Smooth muscle cell (in vitro differentiated cells): ENCODE measurements at regions not wholly inside any gene's neighbourhood (a gene's known extent, or its start where the extent isn't known, plus 50 kb on each side); places are given as distances from the start of the nearest gene placed in this dataset.
A peak's percentile ranks its signal among the peaks of the same experiment; 100 is the strongest.

Experiments used
- DNase-seq: peaks from one replicate; lab custom pipeline; 2025; ENCODE audit not compliant: unreplicated experiment; lab: John Stamatoyannopoulos, UW
- H2AFZ ChIP-seq: fragments of 200-600 bp; sonication (generic); 2 replicates; pipeline ENCODE4 v1.6.0; 2016; ENCODE audit warnings: antibody characterized with exemption, low read depth, mild to moderate bottlenecking
- H3F3A ChIP-seq: fragments of 200-600 bp; sonication (generic); 2 replicates; pipeline ENCODE4 v1.6.0; 2017; ENCODE audit warnings: antibody characterized with exemption, low read depth
- H3K27ac ChIP-seq: fragments of 200-600 bp; sonication (generic); 2 replicates; pipeline ENCODE4 v1.5.1; 2016; ENCODE audit warnings: low read depth, mild to moderate bottlenecking
- H3K27me3 ChIP-seq: fragments of 200-600 bp; sonication (generic); 2 replicates; pipeline ENCODE4 v1.6.1; 2016; ENCODE audit warnings: low read depth, mild to moderate bottlenecking
- H3K36me3 ChIP-seq: fragments of 200-600 bp; sonication (generic); 2 replicates; pipeline ENCODE4 v1.5.1; 2016; ENCODE audit warnings: low read depth
- H3K4me1 ChIP-seq: fragments of 200-600 bp; sonication (generic); 2 replicates; pipeline ENCODE4 v1.5.1; 2016; ENCODE audit warnings: low read depth
- H3K4me2 ChIP-seq: fragments of 200-600 bp; sonication (generic); 2 replicates; pipeline ENCODE4 v1.6.0; 2016; ENCODE audit warnings: mild to moderate bottlenecking
- H3K4me3 ChIP-seq: fragments of 200-600 bp; sonication (generic); 2 replicates; pipeline ENCODE4 v1.5.1; 2016; ENCODE audit warnings: mild to moderate bottlenecking
- H3K79me2 ChIP-seq: fragments of 200-600 bp; sonication (generic); 2 replicates; pipeline ENCODE4 v1.6.0; 2016; ENCODE audit warnings: low read depth, mild to moderate bottlenecking
- H3K9ac ChIP-seq: fragments of 200-600 bp; sonication (generic); 2 replicates; pipeline ENCODE4 v1.6.0; 2016; ENCODE audit warnings: low read depth
- H3K9me3 ChIP-seq: fragments of 200-600 bp; sonication (generic); replicated peaks from 2 replicates; pipeline ENCODE4 v1.5.1; 2016; ENCODE audit warnings: low read depth
- H4K20me1 ChIP-seq: fragments of 200-600 bp; sonication (generic); 2 replicates; pipeline ENCODE4 v1.6.0; 2016; ENCODE audit warnings: low read depth
- CTCF ChIP-seq: fragments of 200-600 bp; sonication (generic); IDR thresholded peaks from 2 replicates; pipeline ENCODE4 v1.5.1; 2017; ENCODE audit warnings: borderline replicate concordance, mild to moderate bottlenecking, antibody characterized with exemption; ENCODE audit not compliant: insufficient read depth, poor library complexity, severe bottlenecking
- WGBS: methylation state at CpG from one replicate; pipeline ENCODE4 v1.1.7; 2016; ENCODE audit warnings: low lambda C conversion rate; 5-methylcytosine and 5-hydroxymethylcytosine counted together

DNA sequence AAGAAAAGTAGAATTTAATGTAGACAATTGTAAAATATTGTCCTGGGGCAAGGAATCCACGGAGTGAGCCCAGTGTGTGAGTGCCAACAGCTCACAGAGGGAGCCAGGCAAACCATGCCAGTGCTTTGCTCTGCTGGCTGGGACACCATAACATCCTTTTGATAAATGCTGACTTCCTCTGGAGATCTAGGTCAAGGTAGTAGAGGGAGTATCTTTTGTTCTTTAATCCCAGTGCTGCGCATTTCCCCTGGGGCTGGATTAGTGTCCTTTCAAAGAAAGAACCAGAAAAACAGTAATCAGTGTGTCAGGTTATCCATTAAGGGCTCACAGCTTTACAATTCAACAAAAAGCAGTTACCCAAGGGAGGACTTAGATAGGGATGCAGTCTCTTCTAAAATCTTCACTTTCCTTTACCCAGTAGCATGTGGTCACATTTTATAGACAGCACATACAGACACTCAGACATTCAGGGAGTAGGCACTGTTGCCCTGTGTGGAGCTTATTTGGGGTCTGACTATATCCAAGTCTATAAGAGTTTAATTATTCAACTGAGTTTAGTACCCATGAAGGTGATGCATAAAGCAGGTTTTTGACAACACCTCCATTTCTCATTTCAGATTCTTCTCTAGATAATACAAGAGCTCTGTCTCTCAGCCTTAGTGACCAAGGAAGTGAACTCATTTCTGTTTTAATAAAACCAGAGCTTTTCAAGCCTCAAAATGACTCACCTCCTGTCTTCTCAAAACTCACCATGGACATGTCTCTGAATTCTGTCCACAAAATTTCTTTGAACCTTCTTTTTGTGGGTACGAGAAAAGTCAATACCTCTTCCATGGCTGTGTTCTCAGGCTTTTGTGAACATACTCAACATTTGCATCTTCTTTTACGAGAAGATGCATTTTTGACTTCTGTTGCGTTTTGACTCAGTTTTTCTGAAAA lies 215.3 kb downstream of the BRINP2 start:
- no peak overlapping the region for H3K4me3 ChIP-seq
- WGBS: 49% methylated on average over 5 of the region's 5 CpGs
- peak overlapping the region; percentile 6 for H3K27ac ChIP-seq
- no peak overlapping the region for H2AFZ ChIP-seq
- TF ChIP-seq CTCF: no peak
- no peaks in the 10 kb centered on the region for H3K36me3 ChIP-seq
- H4K20me1 ChIP-seq: no peaks in the 10 kb centered on the region
- H3K9me3 ChIP-seq: no peaks in the 10 kb centered on the region
- no peaks in the 10 kb centered on the region for H3K79me2 ChIP-seq
- H3K4me1 ChIP-seq: peaks cover 11% of the 10 kb centered on the region
- H3K27me3 ChIP-seq: no peaks in the 10 kb centered on the region
- peaks cover 3% of the 10 kb centered on the region for H3F3A ChIP-seq
- no peak overlapping the region for H3K9ac ChIP-seq
- no peak for DNase-seq
- peak overlapping the region; percentile 5 for H3K4me2 ChIP-seq

GRCh38 chr1:177384461-177384860 lies 213.7 kb downstream of the BRINP2 start:
- Histone ChIP-seq H3K4me3 (no peak overlapping the region), H2AFZ (no peak overlapping the region), H3F3A (peaks cover 3% of the 10 kb centered on the region), H3K27ac (peak overlapping the region; percentile 39), H4K20me1 (no peaks in the 10 kb centered on the region), H3K4me1 (peaks cover 11% of the 10 kb centered on the region), H3K36me3 (no peaks in the 10 kb centered on the region), H3K9me3 (no peaks in the 10 kb centered on the region), H3K4me2 (peak overlapping the region; percentile 40), H3K79me2 (no peaks in the 10 kb centered on the region), H3K9ac (no peak overlapping the region), H3K27me3 (no peaks in the 10 kb centered on the region)
- no peak for TF ChIP-seq CTCF
- no peak for DNase-seq
- 41% methylated on average over 3 of the region's 3 CpGs for WGBS

GRCh38 chr1:177383715-177384114 lies 213.0 kb downstream of the BRINP2 start:
- WGBS: 83% methylated on average over 1 of the region's 1 CpG
- H3K4me2 ChIP-seq: no peak overlapping the region
- H3K4me3 ChIP-seq: no peak overlapping the region
- peaks cover 11% of the 10 kb centered on the region for H3K4me1 ChIP-seq
- no peaks in the 10 kb centered on the region for H3K27me3 ChIP-seq
- H3K79me2 ChIP-seq: no peaks in the 10 kb centered on the region
- no peaks in the 10 kb centered on the region for H4K20me1 ChIP-seq
- no peak for DNase-seq
- H3K27ac ChIP-seq: peak overlapping the region; percentile 39
- no peak overlapping the region for H3K9ac ChIP-seq
- no peaks in the 10 kb centered on the region for H3K36me3 ChIP-seq
- TF ChIP-seq CTCF: no peak
- H3K9me3 ChIP-seq: no peaks in the 10 kb centered on the region
- no peak overlapping the region for H2AFZ ChIP-seq
- peaks cover 3% of the 10 kb centered on the region for H3F3A ChIP-seq
